Stimulated activated naive CD4-positive, alpha-beta T cell (primary cell): ENCODE measurements at regions not wholly inside any gene's neighbourhood (a gene's known extent, or its start where the extent isn't known, plus 50 kb on each side); places are given as distances from the start of the nearest gene placed in this dataset.
"Not testable (repeated sequence)": the region's sequence is repeated elsewhere in the genome, so short reads cannot be mapped to it uniquely, and the experiment has no call there.

Experiments used
- DNase-seq, 6 experiments: peaks; one replicate each; lab custom pipeline; 2025; lab: John Stamatoyannopoulos, UW

- DNase-seq = no peak
Observed at GRCh38 chr10:10699427-10699826, 318.2 kb upstream of the CELF2 start.

GRCh38 chr10:10701084-10701611, 316.5 kb upstream of the CELF2 start:
- DNase-seq = no peak

GRCh38 chr10:10702211-10702610, 315.5 kb upstream of the CELF2 start:
- no peak for DNase-seq

GRCh38 chr10:10703382-10703781, 314.3 kb upstream of the CELF2 start:
- no peak for DNase-seq

- no peak for DNase-seq
Observed at GRCh38 chr10:10712155-10712704, 305.4 kb upstream of the CELF2 start.

- no peak for DNase-seq
Observed at GRCh38 chr10:10714327-10714726, 303.3 kb upstream of the CELF2 start.

- no peak for DNase-seq
Observed at GRCh38 chr10:10716972-10717371, 300.7 kb upstream of the CELF2 start.

- no peak for DNase-seq
Observed at GRCh38 chr10:10722422-10722821, 295.2 kb upstream of the CELF2 start.

GRCh38 chr10:10725196-10725595, 292.5 kb upstream of the CELF2 start:
- DNase-seq = no peak

GRCh38 chr10:10726101-10726500, 291.6 kb upstream of the CELF2 start:
- no peak for DNase-seq

GRCh38 chr10:10727411-10727810, 290.3 kb upstream of the CELF2 start:
- DNase-seq = not testable (repeated sequence)

- DNase-seq = no peak
Observed at GRCh38 chr10:10727812-10728211, 289.9 kb upstream of the CELF2 start.

GRCh38 chr10:10730471-10731043, 287.1 kb upstream of the CELF2 start:
- no peak for DNase-seq

- no peak for DNase-seq
Observed at GRCh38 chr10:10731366-10731765, 286.3 kb upstream of the CELF2 start.

- DNase-seq = no peak
Observed at GRCh38 chr10:10734356-10735064, 283.2 kb upstream of the CELF2 start.

- no peak for DNase-seq
Observed at GRCh38 chr10:10745291-10745690, 272.4 kb upstream of the CELF2 start.

GRCh38 chr10:10755490-10755889, 262.2 kb upstream of the CELF2 start:
- DNase-seq = no peak

- no peak for DNase-seq
Observed at GRCh38 chr10:10758306-10758705, 259.4 kb upstream of the CELF2 start.

- not testable (repeated sequence) for DNase-seq
Observed at GRCh38 chr10:10759806-10760205, 257.9 kb upstream of the CELF2 start.

GRCh38 chr10:10765017-10765416, 252.7 kb upstream of the CELF2 start:
- no peak for DNase-seq

- DNase-seq = no peak
Observed at GRCh38 chr10:10772411-10772810, 245.3 kb upstream of the CELF2 start.

- DNase-seq = no peak
Observed at GRCh38 chr10:10772874-10773508, 244.7 kb upstream of the CELF2 start.

- no peak for DNase-seq
Observed at GRCh38 chr10:10774416-10774815, 243.3 kb upstream of the CELF2 start.
